Nucleus accumbens (tissue), 56 donors: ENCODE measurements at regions not wholly inside any gene's neighbourhood (a gene's known extent, or its start where the extent isn't known, plus 50 kb on each side); places are given as distances from the start of the nearest gene placed in this dataset.
A peak's percentile ranks its signal among the peaks of the same experiment; 100 is the strongest.

Experiments
- DNase-seq, 56 donors: peaks; one replicate each; lab custom pipeline; 2025; lab: John Stamatoyannopoulos, UW

DNA sequence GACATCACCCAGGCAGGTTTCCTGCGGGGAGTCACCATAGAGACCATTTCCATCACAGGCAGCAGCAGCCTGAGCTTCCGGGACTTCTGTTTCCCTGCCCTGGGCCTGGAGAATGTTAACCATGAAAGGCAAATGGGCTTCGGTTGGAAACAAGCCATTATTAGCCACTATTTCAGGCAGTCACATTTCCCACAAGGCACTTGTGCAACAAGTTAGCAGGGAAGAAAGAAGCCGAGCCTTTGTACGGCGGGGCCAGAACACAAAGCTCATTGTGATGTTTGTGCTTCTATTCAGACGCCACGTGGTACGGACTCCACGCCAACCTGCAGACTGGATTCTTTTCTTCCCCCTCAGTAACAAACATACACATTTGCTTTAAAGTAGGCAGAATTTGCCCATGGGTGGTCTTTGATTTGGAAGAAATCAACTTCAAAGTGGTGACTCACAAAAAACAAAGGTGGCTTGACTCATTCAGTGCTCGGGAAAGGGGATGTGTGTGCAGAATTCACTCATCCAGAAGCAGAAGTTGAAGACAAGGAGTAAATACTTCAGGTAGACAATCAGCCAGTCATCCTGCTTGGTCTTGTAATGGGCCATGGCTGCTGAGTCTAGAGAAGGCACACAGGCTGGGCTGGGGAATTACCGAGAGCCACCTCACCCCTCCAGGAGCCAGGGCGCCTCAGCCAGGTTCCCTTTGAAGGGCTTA, 154.2 kb upstream of the PRMT8 start:
- peak in 53 of 56 donors; percentile 22 to 87 (median 70) for DNase-seq

GRCh38 chr12:3337944-3338343, 153.1 kb upstream of the PRMT8 start:
- DNase-seq: no peak

GRCh38 chr12:3339221-3339620, 151.8 kb upstream of the PRMT8 start:
- no peak for DNase-seq

GRCh38 chr12:3341594-3341993, 149.4 kb upstream of the PRMT8 start:
- peak in 3 of 56 donors; percentile 11 to 30 (median 20) for DNase-seq

DNA sequence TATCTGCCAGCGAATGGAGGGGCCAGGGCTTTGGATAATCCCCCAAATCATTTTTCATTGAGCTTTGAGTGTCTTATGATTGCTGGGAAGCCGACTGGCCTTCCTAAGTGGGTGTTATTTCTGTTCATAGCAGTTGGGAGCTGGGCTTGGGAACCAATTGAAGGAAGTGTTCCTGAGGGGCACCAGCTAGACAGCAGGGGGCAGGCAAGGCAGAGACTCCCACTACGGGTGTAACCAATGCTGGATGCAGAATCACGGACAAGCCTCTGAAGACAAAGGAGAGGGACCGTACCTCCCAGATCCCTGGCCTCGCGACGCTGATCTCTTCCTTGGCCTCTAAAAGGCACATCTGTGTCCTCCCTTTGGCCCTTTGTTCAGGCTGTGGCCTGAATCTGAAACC, 149.0 kb upstream of the PRMT8 start:
- DNase-seq: peak in 46 of 56 donors; percentile 8 to 80 (median 34)

GRCh38 chr12:3348055-3348454, 142.9 kb upstream of the PRMT8 start:
- DNase-seq: no peak

- DNase-seq: no peak
Measured at GRCh38 chr12:3350432-3350831, 140.6 kb upstream of the PRMT8 start.

- DNase-seq: peak in 5 of 56 donors; percentile 8 to 39 (median 32)
Measured at GRCh38 chr12:3351731-3352130, 139.3 kb upstream of the PRMT8 start.

- DNase-seq: peak in 34 of 56 donors; percentile 6 to 82 (median 40)
Measured at GRCh38 chr12:3352230-3352629, 138.8 kb upstream of the PRMT8 start.

GRCh38 chr12:3353621-3354020, 137.4 kb upstream of the PRMT8 start:
- DNase-seq: no peak

DNA sequence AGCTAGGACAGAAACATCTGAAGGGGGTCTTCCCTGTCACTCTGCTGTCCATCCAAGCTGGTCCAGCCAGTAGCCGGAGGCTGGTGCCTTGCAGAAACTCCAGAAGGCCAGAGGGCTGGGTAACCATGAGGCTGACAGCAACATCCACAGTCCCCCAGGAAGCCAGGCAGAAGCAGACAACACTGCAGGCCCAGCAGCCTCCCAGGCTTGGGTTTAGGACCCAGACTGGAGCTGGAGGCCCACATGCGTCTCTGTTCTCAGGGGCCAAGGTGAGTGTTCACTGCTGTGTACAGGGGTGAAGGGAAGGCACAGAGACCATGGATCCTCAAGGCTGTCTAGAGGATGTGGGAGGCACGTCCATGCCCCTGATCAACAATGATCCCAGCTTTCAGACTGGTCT, 136.4 kb upstream of the PRMT8 start:
- DNase-seq: no peak

DNA sequence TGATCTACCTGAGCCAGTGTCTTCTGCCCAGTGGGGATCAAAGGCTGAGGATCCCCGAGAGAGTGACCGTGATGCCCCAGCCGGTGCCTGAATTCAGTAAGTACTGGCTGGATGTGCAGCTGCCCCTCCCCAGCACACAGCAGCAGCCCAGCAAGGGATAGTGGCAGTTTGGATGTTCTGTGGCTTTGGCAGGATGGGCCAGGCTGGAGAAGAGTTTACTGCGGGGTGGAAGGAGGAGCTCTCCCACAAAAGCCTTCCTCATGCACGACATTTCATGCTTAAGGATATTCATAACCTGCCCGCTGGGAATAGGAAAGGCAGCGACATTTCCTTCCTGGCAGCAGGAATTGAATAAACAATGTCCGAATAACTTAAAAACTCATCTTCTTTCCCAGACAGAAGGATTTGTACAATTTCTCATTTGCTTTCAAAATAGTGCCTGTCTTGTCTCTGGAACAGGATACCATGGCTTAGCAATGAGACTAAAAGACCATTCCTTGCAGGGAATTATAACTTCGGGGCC, 135.6 kb upstream of the PRMT8 start:
- no peak for DNase-seq

DNA sequence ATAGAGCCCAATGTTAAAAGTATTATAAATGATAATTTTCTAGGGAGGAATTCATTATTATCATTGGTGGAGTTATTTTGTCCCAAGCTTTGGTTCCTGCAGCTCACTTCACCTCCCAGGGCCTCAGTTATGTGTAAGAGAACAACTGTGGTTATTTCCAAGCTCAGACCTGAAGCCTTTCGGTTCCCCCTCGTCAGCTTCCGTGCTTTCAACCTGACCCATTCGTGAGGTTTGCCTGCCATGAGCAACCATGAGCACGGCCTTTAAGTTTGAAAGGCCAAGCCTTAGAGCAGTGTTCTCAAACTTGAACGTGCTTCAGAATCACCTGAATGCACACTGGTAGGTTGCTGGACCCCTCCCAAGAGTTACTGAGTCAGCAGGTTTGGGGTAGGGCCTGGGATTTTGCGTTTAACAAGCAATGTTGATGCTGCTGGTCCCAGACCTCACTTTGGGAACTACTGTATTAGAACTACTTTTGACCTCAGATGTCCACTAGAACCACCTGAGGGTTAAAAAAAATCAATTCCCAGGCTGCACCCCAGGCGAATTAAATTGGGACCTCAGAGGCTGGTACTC, 133.0 kb upstream of the PRMT8 start:
- no peak for DNase-seq

GRCh38 chr12:3359478-3359877, 131.5 kb upstream of the PRMT8 start:
- DNase-seq: no peak

DNA sequence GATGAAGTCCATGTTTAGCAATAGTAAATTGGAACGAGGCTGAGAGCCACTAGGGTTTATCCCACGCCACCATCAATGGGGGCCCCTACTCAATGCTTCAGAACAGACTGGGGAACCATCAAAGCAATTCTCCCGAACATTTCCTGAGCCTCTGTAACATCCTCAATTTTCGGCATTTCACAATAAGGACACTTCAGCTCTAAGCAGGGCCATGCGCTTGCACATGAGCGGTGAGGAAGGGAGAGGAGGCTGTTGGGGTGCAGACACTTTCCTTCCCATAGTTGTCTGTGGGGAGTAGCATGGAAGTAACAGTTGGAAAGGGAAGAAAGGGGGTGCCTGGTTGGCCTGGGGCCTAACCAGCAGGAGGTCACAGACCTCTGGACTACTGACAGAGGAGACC, 129.9 kb upstream of the PRMT8 start:
- DNase-seq: no peak

DNA sequence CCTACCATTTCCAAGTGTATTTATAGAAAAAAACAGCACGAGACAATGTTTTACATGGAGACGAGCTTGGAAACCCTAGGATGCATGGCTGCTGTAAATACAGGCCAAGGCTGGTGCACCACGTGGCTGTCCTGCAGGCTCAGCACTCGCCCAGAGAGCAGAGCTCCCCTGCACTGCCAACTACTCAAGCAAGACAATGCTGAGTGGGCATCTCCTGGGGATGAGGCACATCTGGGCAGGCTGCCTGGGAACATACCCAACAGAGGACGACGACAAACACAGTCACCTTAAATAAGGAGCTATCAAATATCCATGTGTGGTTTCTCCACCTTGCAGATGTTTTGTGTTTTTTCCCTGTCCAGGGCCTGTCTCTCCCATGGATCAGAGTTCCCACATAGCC, 128.3 kb upstream of the PRMT8 start:
- no peak for DNase-seq

GRCh38 chr12:3363608-3364007, 127.4 kb upstream of the PRMT8 start:
- no peak for DNase-seq

GRCh38 chr12:3364226-3364625, 126.8 kb upstream of the PRMT8 start:
- no peak for DNase-seq

GRCh38 chr12:3364661-3365462, 126.1 kb upstream of the PRMT8 start:
- DNase-seq: no peak

DNA sequence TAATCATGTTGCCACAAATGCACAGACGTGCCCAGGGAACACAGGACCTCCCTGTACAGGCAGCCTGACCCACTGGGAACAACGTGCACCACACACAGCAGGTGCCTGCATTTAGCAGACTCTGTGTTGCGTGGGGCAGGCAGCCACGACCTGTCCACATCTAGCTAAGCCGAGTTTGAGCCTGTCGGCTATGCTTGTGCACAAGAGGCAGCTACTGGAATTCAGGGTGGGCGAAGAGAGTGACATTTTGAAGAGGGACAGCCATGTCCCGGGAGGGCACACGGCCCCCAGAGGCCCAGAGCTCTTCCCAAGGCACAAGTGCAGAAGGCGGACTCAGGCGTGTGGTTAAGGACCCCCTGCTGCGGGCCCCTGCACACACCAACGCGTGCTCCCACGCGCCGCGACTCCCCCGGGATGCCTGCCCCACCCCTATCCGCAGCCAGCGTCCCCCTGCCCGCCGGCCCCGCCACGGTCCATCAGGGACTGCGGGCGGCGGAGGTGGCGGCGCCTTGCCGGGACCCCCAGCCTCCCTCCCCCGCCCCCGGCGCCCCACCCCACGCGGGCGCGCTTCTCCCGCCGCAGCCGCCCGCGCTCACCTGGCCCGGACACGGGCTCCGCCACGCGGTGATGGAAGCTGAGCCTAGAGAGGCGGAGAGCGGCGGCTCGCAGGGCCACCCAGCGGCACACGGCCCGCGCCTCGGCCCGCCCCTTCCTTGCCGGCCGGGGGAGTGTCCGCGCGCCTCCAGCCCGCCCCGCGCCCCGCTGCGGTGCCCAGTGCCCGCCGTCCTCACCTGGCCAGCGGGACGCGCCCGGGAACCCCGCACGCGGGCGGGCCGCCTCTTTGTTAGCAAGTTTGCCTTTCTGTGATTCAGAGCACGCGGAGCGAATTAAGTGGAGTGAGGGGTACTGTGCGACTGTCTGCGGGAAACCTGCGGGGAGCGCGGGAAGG, 125.3 kb upstream of the PRMT8 start:
- DNase-seq: peak in 8 of 56 donors; percentile 2 to 65 (median 32)
